Vagina (tissue), 2 donors: ENCODE measurements at regions not wholly inside any gene's neighbourhood (a gene's known extent, or its start where the extent isn't known, plus 50 kb on each side); places are given as distances from the start of the nearest gene placed in this dataset.

Source experiments
- DNase-seq, 2 donors: peaks; one replicate each; pipeline ENCODE4 v3.0.0-alpha.2; 2017; ENCODE audit errors: extremely low spot score in 2 of 2
- H3K27ac ChIP-seq: fragments of 200-600 bp; sonication (generic); one replicate; pipeline ENCODE4 v1.5.1; 2019
- H3K27me3 ChIP-seq: fragments of 200-600 bp; sonication (generic); one replicate; pipeline ENCODE4 v1.5.1; 2019
- H3K36me3 ChIP-seq, 2 donors: fragments of 200-600 bp; sonication (generic); one replicate each; pipeline ENCODE4 v1.5.1; 2017 to 2019
- H3K4me1 ChIP-seq: fragments of 200-600 bp; sonication (generic); one replicate; pipeline ENCODE4 v1.5.1; 2019
- H3K4me3 ChIP-seq, 2 donors: fragments of 200-600 bp; sonication (generic); 1 replicate in 1 of 2; 2 replicates in 1 of 2; pipeline ENCODE4 v1.5.1; 2016 to 2019
- H3K9me3 ChIP-seq: fragments of 200-600 bp; sonication (generic); one replicate; pipeline ENCODE4 v1.5.1; 2019
- POLR2A ChIP-seq, 2 donors: fragments of 450-650 bp; IDR thresholded peaks; one replicate each; pipeline ENCODE4 v1.6.1; 2017; ENCODE audit warnings: antibody characterized with exemption in 2 of 2, mild to moderate bottlenecking in 2 of 2, moderate library complexity in 2 of 2
- POLR2AphosphoS5 ChIP-seq, 2 donors: sonication (generic); formaldehyde crosslinking; IDR thresholded peaks; one replicate each; pipeline ENCODE4 v1.9.0; 2017; ENCODE audit warnings: antibody characterized with exemption in 2 of 2, mild to moderate bottlenecking in 2 of 2, low read depth in 1 of 2; ENCODE audit not compliant: insufficient read depth in 1 of 2
- intact Hi-C: fragments of 100-400 bp; cut with DNase I; formaldehyde crosslinking; loops from one replicate; pipeline ENCODE4 v1.15.1; 2023
- TF ChIP-seq, protein P1 (sequence below), 3 experiments: fragments of 450-650 bp in 2 of 3; fragments of 200-600 bp in 1 of 3; sonication (generic) in 1 of 3; IDR thresholded peaks; one replicate each; pipeline ENCODE4 v1.5.1; 2017 to 2019; ENCODE audit warnings: antibody characterized with exemption in 3 of 3, mild to moderate bottlenecking in 2 of 3, moderate library complexity in 2 of 3

DNA sequence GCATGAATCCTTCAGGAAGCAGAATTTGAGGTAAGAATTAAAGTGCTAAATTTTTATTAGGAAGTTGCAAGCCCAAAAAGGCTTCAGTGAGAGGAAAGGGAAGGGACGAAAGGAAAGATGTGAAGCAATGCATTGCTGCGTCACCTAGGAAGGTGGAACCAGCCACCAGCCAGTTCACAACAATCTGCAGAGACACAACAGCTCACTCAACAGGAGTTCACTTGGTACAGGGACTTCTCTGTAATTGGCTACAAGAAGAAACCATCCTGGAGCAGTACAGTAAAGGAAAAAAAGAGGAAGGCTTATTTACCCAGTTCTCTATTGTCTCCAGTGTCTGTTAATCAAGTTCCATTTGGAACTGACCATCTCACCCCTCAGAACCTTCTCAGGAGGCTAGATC lies 157.6 kb downstream of the HNRNPD start:
- Histone ChIP-seq H3K4me1 (no peaks in the 10 kb centered on the region), H3K27me3 (no peaks in the 10 kb centered on the region), H3K4me3 (no peak overlapping the region), H3K36me3 (no peaks in the 10 kb centered on the region), H3K27ac (no peak overlapping the region), H3K9me3 (no peaks in the 10 kb centered on the region)
- TF ChIP-seq, protein P1, sequence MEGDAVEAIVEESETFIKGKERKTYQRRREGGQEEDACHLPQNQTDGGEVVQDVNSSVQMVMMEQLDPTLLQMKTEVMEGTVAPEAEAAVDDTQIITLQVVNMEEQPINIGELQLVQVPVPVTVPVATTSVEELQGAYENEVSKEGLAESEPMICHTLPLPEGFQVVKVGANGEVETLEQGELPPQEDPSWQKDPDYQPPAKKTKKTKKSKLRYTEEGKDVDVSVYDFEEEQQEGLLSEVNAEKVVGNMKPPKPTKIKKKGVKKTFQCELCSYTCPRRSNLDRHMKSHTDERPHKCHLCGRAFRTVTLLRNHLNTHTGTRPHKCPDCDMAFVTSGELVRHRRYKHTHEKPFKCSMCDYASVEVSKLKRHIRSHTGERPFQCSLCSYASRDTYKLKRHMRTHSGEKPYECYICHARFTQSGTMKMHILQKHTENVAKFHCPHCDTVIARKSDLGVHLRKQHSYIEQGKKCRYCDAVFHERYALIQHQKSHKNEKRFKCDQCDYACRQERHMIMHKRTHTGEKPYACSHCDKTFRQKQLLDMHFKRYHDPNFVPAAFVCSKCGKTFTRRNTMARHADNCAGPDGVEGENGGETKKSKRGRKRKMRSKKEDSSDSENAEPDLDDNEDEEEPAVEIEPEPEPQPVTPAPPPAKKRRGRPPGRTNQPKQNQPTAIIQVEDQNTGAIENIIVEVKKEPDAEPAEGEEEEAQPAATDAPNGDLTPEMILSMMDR (IDR thresholded peaks at IDR 0.05) = no peak
- TF ChIP-seq POLR2AphosphoS5 (IDR thresholded peaks at IDR 0.05; ENCODE audit: insufficient read depth in 1 of 2, low read depth in 1 of 2) = no peak
- TF ChIP-seq POLR2A (IDR thresholded peaks at IDR 0.05) = no peak
- intact Hi-C loops = no loop called here
- DNase-seq = no peak

DNA sequence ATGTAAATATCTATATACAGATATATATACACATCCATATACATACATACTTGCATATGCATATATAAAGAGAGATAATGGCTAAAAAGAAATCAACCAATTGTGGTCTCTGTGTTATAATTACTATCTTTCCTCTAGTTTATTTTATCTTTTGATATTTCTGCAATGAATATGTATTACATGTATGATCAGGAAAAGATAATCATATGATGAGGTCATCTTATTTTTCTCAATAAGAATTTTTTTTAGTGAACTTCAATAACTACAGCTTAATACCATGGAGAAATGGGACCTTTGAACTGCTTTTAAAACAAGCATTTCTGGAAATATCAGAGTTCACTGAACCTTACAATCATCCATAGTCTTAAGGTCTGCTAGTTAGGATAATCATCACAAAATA lies 158.0 kb downstream of the HNRNPD start:
- no peaks in the 10 kb centered on the region for H3K4me1 ChIP-seq
- H3K27ac ChIP-seq = no peak overlapping the region
- intact Hi-C loops = no loop called here
- no peak for DNase-seq
- H3K36me3 ChIP-seq = no peaks in the 10 kb centered on the region
- H3K9me3 ChIP-seq = no peaks in the 10 kb centered on the region
- no peak overlapping the region for H3K4me3 ChIP-seq
- no peaks in the 10 kb centered on the region for H3K27me3 ChIP-seq
- TF ChIP-seq, protein P1 (IDR thresholded peaks at IDR 0.05) = no peak
- TF ChIP-seq POLR2A (IDR thresholded peaks at IDR 0.05) = no peak
- TF ChIP-seq POLR2AphosphoS5 (IDR thresholded peaks at IDR 0.05; ENCODE audit: insufficient read depth in 1 of 2, low read depth in 1 of 2) = no peak

DNA sequence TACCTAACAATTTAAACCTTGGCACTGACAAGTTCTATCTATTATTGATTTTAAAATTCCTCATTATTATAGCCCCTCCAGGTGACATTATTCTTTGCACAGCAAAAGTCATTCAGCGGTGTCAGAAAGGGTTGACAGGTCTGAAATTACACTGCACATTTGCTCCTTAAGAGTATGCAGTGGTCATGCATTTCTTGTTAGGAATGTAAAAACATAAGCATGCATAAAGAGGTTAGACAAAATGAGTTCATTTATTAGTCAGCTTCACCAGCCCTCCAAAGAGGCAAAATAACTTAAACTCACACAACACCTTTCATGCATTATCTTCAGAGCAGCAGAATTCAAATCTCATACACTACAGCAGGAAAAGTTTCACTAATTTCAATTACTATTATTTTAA lies 158.8 kb downstream of the HNRNPD start:
- Histone ChIP-seq H3K36me3 (no peaks in the 10 kb centered on the region), H3K27ac (no peak overlapping the region), H3K4me1 (no peaks in the 10 kb centered on the region), H3K27me3 (no peaks in the 10 kb centered on the region), H3K4me3 (no peak overlapping the region), H3K9me3 (no peaks in the 10 kb centered on the region)
- no peak for DNase-seq
- intact Hi-C loops = no loop called here
- TF ChIP-seq POLR2A (IDR thresholded peaks at IDR 0.05) = no peak
- no peak for TF ChIP-seq POLR2AphosphoS5 (IDR thresholded peaks at IDR 0.05; ENCODE audit: insufficient read depth in 1 of 2, low read depth in 1 of 2)

DNA sequence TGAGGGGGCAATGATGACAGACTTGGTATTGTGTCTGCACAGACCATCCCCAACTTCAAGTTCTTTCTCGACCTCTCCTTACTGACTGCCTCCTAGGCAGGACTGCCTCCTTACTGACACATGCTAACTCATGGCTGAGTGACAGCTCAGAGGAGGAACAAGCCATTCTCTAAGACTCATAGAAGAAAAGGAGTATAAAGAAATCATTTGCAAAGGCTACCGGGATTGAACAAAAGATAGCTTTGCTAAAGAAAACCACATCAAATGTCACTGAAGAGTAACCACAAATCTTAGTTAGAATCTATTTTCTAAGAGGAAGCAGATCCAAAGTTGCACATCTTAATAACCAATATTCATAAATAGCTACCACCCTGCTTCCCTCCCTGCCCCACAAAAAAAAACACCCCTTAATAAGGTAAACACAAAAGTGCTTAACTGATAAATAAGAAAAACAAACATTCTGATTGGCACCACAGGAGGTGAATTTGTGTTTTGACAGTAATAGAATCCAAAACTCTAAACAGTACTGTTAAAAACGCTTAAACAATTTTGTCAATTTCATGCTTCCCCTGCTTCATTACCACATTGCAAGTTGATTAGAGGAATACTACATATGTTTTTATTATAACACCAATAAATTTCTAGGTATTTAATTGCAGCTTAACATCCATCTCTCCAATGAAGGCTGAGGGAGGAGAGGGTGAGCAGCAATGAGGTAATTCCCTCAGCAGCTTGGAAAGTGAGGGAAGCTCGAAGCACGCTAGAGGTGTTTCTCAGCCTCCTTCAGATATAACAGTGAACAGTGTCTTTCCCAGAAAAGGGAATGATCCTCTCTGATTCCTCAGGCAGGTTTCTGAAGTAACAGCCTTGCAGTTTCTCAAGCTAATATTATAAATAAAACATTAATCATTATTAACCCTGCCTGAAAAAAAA lies 160.0 kb downstream of the HNRNPD start:
- intact Hi-C loops = no loop called here
- H3K4me3 ChIP-seq = no peak overlapping the region
- H3K27ac ChIP-seq = no peak overlapping the region
- no peak for DNase-seq
- no peaks in the 10 kb centered on the region for H3K27me3 ChIP-seq
- H3K36me3 ChIP-seq = no peaks in the 10 kb centered on the region
- H3K9me3 ChIP-seq = no peaks in the 10 kb centered on the region
- no peaks in the 10 kb centered on the region for H3K4me1 ChIP-seq
- TF ChIP-seq, protein P1 (IDR thresholded peaks at IDR 0.05) = no peak
- TF ChIP-seq POLR2A (IDR thresholded peaks at IDR 0.05) (no peak), POLR2AphosphoS5 (IDR thresholded peaks at IDR 0.05; ENCODE audit: insufficient read depth in 1 of 2, low read depth in 1 of 2) (no peak)

DNA sequence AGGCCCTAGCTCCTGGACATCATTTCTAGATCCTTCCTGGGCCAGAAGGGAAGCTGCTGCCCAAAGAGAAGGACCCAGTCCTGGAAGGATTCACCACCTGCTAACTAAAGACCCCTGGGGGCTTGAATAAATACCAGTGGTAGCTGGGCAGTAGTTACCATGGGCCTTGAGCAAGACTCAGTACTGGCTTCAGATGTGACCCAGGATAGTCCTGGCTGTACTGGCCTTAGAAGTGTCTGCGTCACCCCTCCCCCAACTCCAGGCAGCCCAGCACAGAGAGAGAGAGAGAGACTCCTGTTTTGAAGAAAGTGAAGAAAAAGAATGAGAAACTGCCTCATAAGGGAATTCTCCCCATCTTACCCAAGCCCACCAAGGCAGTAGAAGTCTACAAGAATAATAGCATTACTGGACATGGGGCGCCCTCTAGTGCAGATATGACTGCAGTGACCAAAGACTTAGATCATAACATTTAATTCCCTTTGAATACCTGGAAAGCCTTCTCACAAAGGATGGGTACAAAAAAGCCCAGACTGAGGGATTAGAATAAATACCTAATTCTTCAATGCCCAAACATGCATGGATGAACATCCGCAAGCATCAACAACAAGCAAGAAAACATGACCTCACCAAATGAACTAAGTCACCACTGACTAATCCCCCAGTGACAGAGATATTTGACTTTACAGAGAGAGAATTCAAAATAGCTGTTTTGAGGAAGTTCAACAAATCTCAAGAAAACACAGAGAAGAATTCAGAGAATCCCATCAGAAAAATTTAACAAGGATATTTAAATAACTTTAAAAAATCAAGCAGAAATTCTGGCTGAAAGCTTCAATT lies 171.8 kb downstream of the HNRNPD start:
- Histone ChIP-seq H3K4me3 (no peak overlapping the region), H3K4me1 (no peaks in the 10 kb centered on the region), H3K9me3 (no peaks in the 10 kb centered on the region), H3K36me3 (no peaks in the 10 kb centered on the region), H3K27ac (no peak overlapping the region), H3K27me3 (no peaks in the 10 kb centered on the region)
- no peak for DNase-seq
- TF ChIP-seq, protein P1 (IDR thresholded peaks at IDR 0.05) = peak in 1 of 3 experiments; percentile 25
- no peak for TF ChIP-seq POLR2A (IDR thresholded peaks at IDR 0.05)
- intact Hi-C loops = no loop called here
